ENCODE measurements at regions not wholly inside any gene's neighbourhood (a gene's known extent, or its start where the extent isn't known, plus 50 kb on each side); places are given as distances from the start of the nearest gene placed in this dataset.
"Not testable (repeated sequence)": the region's sequence is repeated elsewhere in the genome, so short reads cannot be mapped to it uniquely, and the experiment has no call there.

DNA sequence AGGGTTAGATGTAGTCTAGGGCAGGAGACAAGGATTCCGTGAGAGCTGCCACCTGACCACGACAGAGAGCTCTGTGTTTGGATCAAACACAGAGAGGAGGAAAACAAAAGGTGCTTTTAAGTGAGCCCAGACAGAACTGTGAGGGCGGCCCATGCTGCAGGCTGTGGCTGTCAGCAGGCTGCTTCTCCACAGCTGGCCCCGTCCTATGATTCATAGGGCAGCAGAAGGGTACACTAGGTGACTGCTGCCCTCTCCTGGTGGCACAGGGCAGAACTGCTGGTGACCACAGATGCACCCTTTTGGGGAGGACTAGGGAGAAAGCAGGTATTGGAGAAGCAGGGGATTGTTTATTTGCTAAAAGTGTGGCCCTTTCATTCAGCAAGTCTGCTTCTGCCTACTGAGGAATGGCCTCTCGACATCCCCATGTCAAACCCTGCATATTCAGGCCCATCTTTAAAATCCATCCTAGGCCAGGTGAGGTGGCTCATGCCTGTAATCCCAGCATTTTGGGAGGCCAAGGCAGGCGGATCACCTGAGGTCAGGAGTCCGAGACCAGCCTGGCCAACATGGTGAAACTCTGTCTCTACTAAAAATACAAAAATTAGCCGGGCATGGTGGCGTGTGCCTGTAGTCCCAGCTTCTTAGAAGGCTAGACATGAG is 234.4 kb upstream of the FRG2C start:
- not testable (repeated sequence) for H3K9me3 ChIP-seq, H3K27me3 ChIP-seq, H3K4me3 ChIP-seq, ATAC-seq
- Histone ChIP-seq H3K4me1 (peaks cover 0 to 32% (median 27%) of the 10 kb centered on the region in 9 donors), H3K27ac (peak overlapping the region in 4 of 10 donors; percentile 25 to 58 (median 45)), H3K36me3 (peaks cover 0 to 59% (median 0%) of the 10 kb centered on the region in 9 donors)
- intact Hi-C loops (cut with DNase I), result loop anchor here in 3 of 10 donors (5.0 to 10.0 kb wide), 4 partner anchors 135 to 235 kb away; no protein-coding TSS in a partner anchor
- 57 to 64% methylated on average over 9 of the region's 9 CpGs for WGBS, 2 donors
- peak; percentile 55 to 86 (median 80) for TF ChIP-seq CTCF (IDR thresholded peaks at IDR 0.05)
- DNase-seq, result peak; percentile 68 to 74

GRCh38 chr3:75430406-75430805 is 233.7 kb upstream of the FRG2C start:
- 85 to 88% methylated on average over 7 of the region's 7 CpGs for WGBS, 2 donors
- peaks cover 0 to 53% (median 0%) of the 10 kb centered on the region in 9 donors for H3K36me3 ChIP-seq
- H3K4me3 ChIP-seq, ATAC-seq, H3K27me3 ChIP-seq, H3K9me3 ChIP-seq, DNase-seq, H3K27ac ChIP-seq: not testable (repeated sequence)
- peaks cover 0 to 32% (median 27%) of the 10 kb centered on the region in 9 donors for H3K4me1 ChIP-seq
- intact Hi-C loops (cut with DNase I), result loop anchor here in 1 of 10 donors (10.0 kb wide), 1 partner anchor 214 kb away; no protein-coding TSS in a partner anchor

GRCh38 chr3:75431120-75431519 is 233.0 kb upstream of the FRG2C start:
- H3K9me3 ChIP-seq, H3K27me3 ChIP-seq, H3K27ac ChIP-seq, DNase-seq, H3K4me3 ChIP-seq, ATAC-seq: not testable (repeated sequence)
- 72 to 77% methylated on average over 6 of the region's 6 CpGs for WGBS, 2 donors
- Histone ChIP-seq H3K36me3 (peaks cover 0 to 46% (median 0%) of the 10 kb centered on the region in 9 donors), H3K4me1 (peaks cover 0 to 34% (median 28%) of the 10 kb centered on the region in 9 donors)
- intact Hi-C loops (cut with DNase I), result loop anchor here in 1 of 10 donors (10.0 kb wide), 1 partner anchor 214 kb away; no protein-coding TSS in a partner anchor

DNA sequence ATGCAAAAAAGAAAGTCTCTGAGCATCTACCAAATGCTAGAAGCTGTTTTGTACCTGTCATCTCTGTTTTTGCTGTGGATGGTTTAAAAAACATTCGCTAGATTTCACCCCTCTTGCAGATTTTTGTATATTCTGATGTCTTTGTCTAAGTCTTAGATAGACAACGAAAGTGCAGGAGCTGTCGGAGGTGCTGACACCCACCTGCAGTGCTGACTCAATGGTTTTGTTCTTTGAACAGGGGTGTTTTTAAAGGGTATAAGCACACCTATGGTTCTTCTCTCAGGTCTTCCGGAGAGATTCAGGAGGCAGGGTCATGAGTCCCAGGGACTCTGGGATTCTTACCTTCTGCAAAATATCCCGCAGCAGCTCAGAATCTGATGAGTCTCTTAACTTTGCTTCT is 231.7 kb upstream of the FRG2C start:
- WGBS, 2 donors, result 85 to 87% methylated on average over 5 of the region's 5 CpGs
- Histone ChIP-seq H3K27ac (peak overlapping the region in 9 of 10 donors; percentile 35 to 95 (median 51)), H3K4me1 (peaks cover 0 to 35% (median 28%) of the 10 kb centered on the region in 9 donors), H3K36me3 (peaks cover 0 to 34% (median 0%) of the 10 kb centered on the region in 9 donors)
- H3K9me3 ChIP-seq, H3K27me3 ChIP-seq, H3K4me3 ChIP-seq, DNase-seq, ATAC-seq: not testable (repeated sequence)
- intact Hi-C loops (cut with DNase I), result loop anchor here in 1 of 10 donors (10.0 kb wide), 1 partner anchor 212 kb away; no protein-coding TSS in a partner anchor

GRCh38 chr3:75432885-75433284 is 231.2 kb upstream of the FRG2C start:
- H3K4me3 ChIP-seq, H3K27me3 ChIP-seq, H3K9me3 ChIP-seq: not testable (repeated sequence)
- Histone ChIP-seq H3K36me3 (peaks cover 0 to 30% (median 0%) of the 10 kb centered on the region in 9 donors), H3K27ac (peak overlapping the region in 9 of 10 donors; percentile 43 to 95 (median 68)), H3K4me1 (peaks cover 0 to 35% (median 28%) of the 10 kb centered on the region in 9 donors)
- ATAC-seq, result peak in 1 of 8 donors; percentile 82
- peak; percentile 61 to 73 for DNase-seq
- WGBS, 2 donors, result 17 to 40% methylated on average over 8 of the region's 8 CpGs
- intact Hi-C loops (cut with DNase I), result loop anchor here in 1 of 10 donors (10.0 kb wide), 1 partner anchor 212 kb away; no protein-coding TSS in a partner anchor

DNA sequence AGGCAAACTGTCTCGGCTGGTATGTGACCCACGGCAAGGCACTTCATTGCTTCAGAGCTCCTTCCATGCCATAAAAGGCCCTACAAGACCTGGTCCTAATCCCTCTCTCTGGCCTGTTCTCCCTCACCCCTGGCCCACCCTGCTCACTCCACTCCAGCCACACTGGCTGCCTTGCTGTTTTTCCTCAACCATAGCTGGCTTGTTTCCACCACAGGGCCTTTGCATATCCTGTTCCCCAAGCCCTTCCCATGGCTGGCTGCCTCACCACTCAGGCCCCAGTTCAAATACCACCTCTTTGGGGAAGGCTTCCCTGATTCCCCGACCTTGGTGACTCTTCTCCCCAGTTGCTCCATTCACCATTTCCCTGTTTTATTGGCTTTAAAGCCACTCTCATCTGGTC is 230.8 kb upstream of the FRG2C start:
- not testable (repeated sequence) for ATAC-seq, DNase-seq, H3K27me3 ChIP-seq, H3K4me3 ChIP-seq, H3K9me3 ChIP-seq
- intact Hi-C loops (cut with DNase I), result loop anchor here in 1 of 10 donors (10.0 kb wide), 1 partner anchor 212 kb away; no protein-coding TSS in a partner anchor
- Histone ChIP-seq H3K4me1 (peaks cover 0 to 35% (median 28%) of the 10 kb centered on the region in 9 donors), H3K36me3 (peaks cover 0 to 26% (median 0%) of the 10 kb centered on the region in 9 donors), H3K27ac (peak overlapping the region in 9 of 10 donors; percentile 20 to 95 (median 68))
- WGBS, 2 donors, result 74 to 85% methylated on average over 3 of the region's 3 CpGs

DNA sequence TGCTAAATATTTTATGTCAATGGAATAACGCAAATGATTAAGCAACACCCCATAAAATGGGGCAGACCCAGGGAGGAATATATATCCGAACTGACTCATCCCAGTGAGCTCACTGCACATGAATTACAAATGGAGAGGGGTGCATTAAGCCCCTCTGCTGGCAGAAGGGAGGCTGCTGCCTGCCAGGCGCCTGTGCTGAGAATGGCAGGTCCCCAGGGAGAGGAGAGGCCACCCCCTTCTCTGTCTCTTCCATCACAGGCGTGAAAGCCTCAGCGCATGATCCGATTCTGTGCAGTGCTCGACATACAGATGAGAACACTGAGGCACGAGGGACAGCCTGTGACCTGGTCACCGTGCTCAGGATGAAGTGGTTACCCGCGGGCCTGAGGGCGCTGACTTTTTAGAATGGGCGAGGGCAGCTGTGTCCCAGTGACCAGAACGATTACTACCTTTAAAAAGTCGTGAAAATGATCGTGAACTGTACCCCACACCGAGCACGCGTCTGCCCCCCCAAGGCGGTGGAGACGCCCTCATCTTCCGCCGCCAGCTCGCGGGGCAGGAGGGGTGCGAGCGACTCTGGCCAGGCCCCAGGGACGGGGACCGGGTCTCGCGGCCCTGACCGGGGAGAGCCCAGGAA is 229.7 kb upstream of the FRG2C start:
- peak in 1 of 2 donors; percentile 13 for DNase-seq
- intact Hi-C loops (cut with DNase I), result loop anchor here in 1 of 10 donors (10.0 kb wide), 1 partner anchor 210 kb away; no protein-coding TSS in a partner anchor
- H3K27me3 ChIP-seq, H3K9me3 ChIP-seq, ATAC-seq: not testable (repeated sequence)
- WGBS, 2 donors, result 1 to 4% methylated on average over 30 to 32 of the region's 32 CpGs
- Histone ChIP-seq H3K27ac (peak overlapping the region; percentile 32 to 95 (median 86)), H3K4me1 (peaks cover 0 to 33% (median 24%) of the 10 kb centered on the region in 9 donors), H3K4me3 (peak overlapping the region; percentile 64 to 92 (median 82)), H3K36me3 (peaks cover 0 to 19% (median 0%) of the 10 kb centered on the region in 9 donors)

Data from heart right ventricle (tissue), 16 donors.